VCaP (cell line): ENCODE measurements at regions not wholly inside any gene's neighbourhood (a gene's known extent, or its start where the extent isn't known, plus 50 kb on each side); places are given as distances from the start of the nearest gene placed in this dataset.

Experiments used
- H3K27ac ChIP-seq: fragments of 450-650 bp; 2 replicates; pipeline ENCODE4 v1.5.1; 2017
- CTCF ChIP-seq: fragments of 450-650 bp; conservative IDR thresholded peaks from 2 replicates; pipeline ENCODE4 v1.5.1; 2017; ENCODE audit warnings: mild to moderate bottlenecking, moderate library complexity

- TF ChIP-seq CTCF, result no peak
- H3K27ac ChIP-seq, result no peak overlapping the region
Measured at GRCh38 chr11:110032259-110032658, 60.9 kb upstream of the ZC3H12C start.

GRCh38 chr11:110032957-110033570, 60.1 kb upstream of the ZC3H12C start:
- no peak overlapping the region for H3K27ac ChIP-seq

GRCh38 chr11:110034806-110035205, 58.4 kb upstream of the ZC3H12C start:
- no peak for TF ChIP-seq CTCF
- H3K27ac ChIP-seq, result no peak overlapping the region

More at GRCh38 chr11:110032957-110033570, 60.1 kb upstream of the ZC3H12C start:
- no peak for TF ChIP-seq CTCF

GRCh38 chr11:110035357-110035756, 57.8 kb upstream of the ZC3H12C start:
- TF ChIP-seq CTCF, result no peak
- H3K27ac ChIP-seq, result no peak overlapping the region

GRCh38 chr11:110038201-110038600, 55.0 kb upstream of the ZC3H12C start:
- TF ChIP-seq CTCF, result no peak
- no peak overlapping the region for H3K27ac ChIP-seq
